Stomach (tissue), 4 donors: ENCODE measurements at regions not wholly inside any gene's neighbourhood (a gene's known extent, or its start where the extent isn't known, plus 50 kb on each side); places are given as distances from the start of the nearest gene placed in this dataset.

Experiments used
- CTCF ChIP-seq, 7 experiments: fragments of 450-650 bp in 4 of 7; fragments of 200-600 bp in 3 of 7; sonication (generic) in 3 of 7; IDR thresholded peaks; one replicate each; pipeline ENCODE4 v1.5.1; 2016 to 2019; ENCODE audit warnings: antibody characterized with exemption in 7 of 7, control low read depth in 2 of 7, mild to moderate bottlenecking in 1 of 7
- POLR2A ChIP-seq, 4 donors: fragments of 450-650 bp; IDR thresholded peaks; one replicate each; pipeline ENCODE4 v1.6.1; 2016; ENCODE audit warnings: antibody characterized with exemption in 4 of 4, control low read depth in 2 of 4, mild to moderate bottlenecking in 1 of 4, moderate library complexity in 1 of 4
- POLR2AphosphoS5 ChIP-seq, 3 donors: sonication (generic); formaldehyde crosslinking; IDR thresholded peaks; one replicate each; pipeline ENCODE4 v1.6.1; 2016; ENCODE audit warnings: antibody characterized with exemption in 3 of 3

GRCh38 chr21:31424058-31424457, 80.0 kb upstream of the TIAM1 start:
- TF ChIP-seq CTCF (IDR thresholded peaks at IDR 0.05) (no peak), POLR2AphosphoS5 (IDR thresholded peaks at IDR 0.05) (no peak), POLR2A (IDR thresholded peaks at IDR 0.05) (no peak)
